Activated CD8-positive, alpha-beta T cell treated with anti-CD3 and anti-CD28 coated beads, Interleukin-2, amount 10 ng/mL, durations not matched to agents 7 days and 5 days (primary cell): ENCODE measurements at regions not wholly inside any gene's neighbourhood (a gene's known extent, or its start where the extent isn't known, plus 50 kb on each side); places are given as distances from the start of the nearest gene placed in this dataset.
"Not testable (repeated sequence)": the region's sequence is repeated elsewhere in the genome, so short reads cannot be mapped to it uniquely, and the experiment has no call there.

ENCODE experiments used
- ATAC-seq: fragments of 150-1000 bp; cut with Tn5 transposase; one replicate; pipeline ENCODE4 v1.10.0; 2021; ENCODE audit warnings: moderate library complexity
- CTCF ChIA-PET: fragments of 350-600 bp; sonication (Branson Sonifier 250); formaldehyde crosslinking; loops from one replicate; lab custom pipeline; 2021; ENCODE audit warnings: antibody characterized with exemption; lab: Charles Lee
- POLR2A ChIA-PET: fragments of 350-600 bp; sonication (Branson Sonifier 250); formaldehyde crosslinking; loops from one replicate; lab custom pipeline; 2021; ENCODE audit warnings: antibody characterized with exemption; lab: Charles Lee
- DNase-seq: peaks from one replicate; pipeline ENCODE4 v3.0.0-alpha.2; 2020
- H3K27ac Mint-ChIP-seq: one replicate; pipeline ENCODE4 v1.8.0; 2021; ENCODE audit warnings: mild to moderate bottlenecking, mixed read lengths
- H3K27me3 Mint-ChIP-seq: one replicate; pipeline ENCODE4 v1.8.0; 2021; ENCODE audit warnings: low read depth, mixed read lengths
- H3K36me3 Mint-ChIP-seq: one replicate; pipeline ENCODE4 v1.8.0; 2021; ENCODE audit warnings: low read depth, mixed read lengths
- H3K4me1 Mint-ChIP-seq: one replicate; pipeline ENCODE4 v1.8.0; 2021; ENCODE audit warnings: low read depth, mixed read lengths
- H3K4me3 Mint-ChIP-seq: one replicate; pipeline ENCODE4 v1.8.0; 2021; ENCODE audit warnings: mild to moderate bottlenecking, mixed read lengths
- H3K9me3 Mint-ChIP-seq: one replicate; pipeline ENCODE4 v1.8.0; 2022; ENCODE audit warnings: mixed read lengths; ENCODE audit not compliant: insufficient read depth

GRCh38 chr18:59990121-59990823 is 90.5 kb downstream of the PMAIP1 start:
- POLR2A ChIA-PET = no interaction called here
- H3K27ac Mint-ChIP-seq = no peak overlapping the region
- no peaks in the 10 kb centered on the region for H3K36me3 Mint-ChIP-seq
- no peak overlapping the region for H3K4me3 Mint-ChIP-seq
- CTCF ChIA-PET = interaction anchor here (1.0 to 5.3 kb wide), 2 partner anchors 153 to 559 kb away, joined by 4 to 27 read pairs; no protein-coding TSS in a partner anchor
- DNase-seq (no peak), ATAC-seq (no peak)
- peaks cover 18% of the 10 kb centered on the region for H3K27me3 Mint-ChIP-seq
- no peaks in the 10 kb centered on the region for H3K9me3 Mint-ChIP-seq
- H3K4me1 Mint-ChIP-seq = no peaks in the 10 kb centered on the region

GRCh38 chr18:59988098-59988706 is 88.4 kb downstream of the PMAIP1 start:
- Mint-ChIP-seq H3K4me3 (no peak overlapping the region), H3K9me3 (no peaks in the 10 kb centered on the region), H3K36me3 (no peaks in the 10 kb centered on the region), H3K27me3 (peaks cover 16% of the 10 kb centered on the region), H3K27ac (no peak overlapping the region), H3K4me1 (no peaks in the 10 kb centered on the region)
- ChIA-PET POLR2A (interaction anchor here (1.1 kb wide), 1 partner anchor 89 kb away, joined by 4 read pairs; no protein-coding TSS in a partner anchor), CTCF (interaction anchor here (0.6 to 5.3 kb wide), 23 partner anchors 8 to 1514 kb away, joined by 3 to 27 read pairs (median 3); no protein-coding TSS in a partner anchor)
- peak; percentile 69 for DNase-seq
- no peak for ATAC-seq

GRCh38 chr18:59987102-59987501 is 87.3 kb downstream of the PMAIP1 start:
- Mint-ChIP-seq H3K27me3 (peaks cover 10% of the 10 kb centered on the region), H3K27ac (no peak overlapping the region), H3K9me3 (no peaks in the 10 kb centered on the region), H3K4me3 (no peak overlapping the region), H3K4me1 (no peaks in the 10 kb centered on the region), H3K36me3 (no peaks in the 10 kb centered on the region)
- POLR2A ChIA-PET = no interaction called here
- no peak for DNase-seq
- no peak for ATAC-seq
- CTCF ChIA-PET = interaction anchor here (0.8 to 5.3 kb wide), 5 partner anchors 26 to 562 kb away, joined by 3 to 27 read pairs (median 3); no protein-coding TSS in a partner anchor

GRCh38 chr18:59986139-59986538 is 86.3 kb downstream of the PMAIP1 start:
- ChIA-PET POLR2A (no interaction called here), CTCF (interaction anchor here (5.3 kb wide), 1 partner anchor 149 kb away, joined by 27 read pairs; no protein-coding TSS in a partner anchor)
- no peaks in the 10 kb centered on the region for H3K4me1 Mint-ChIP-seq
- H3K9me3 Mint-ChIP-seq = no peaks in the 10 kb centered on the region
- H3K4me3 Mint-ChIP-seq = no peak overlapping the region
- no peaks in the 10 kb centered on the region for H3K36me3 Mint-ChIP-seq
- DNase-seq (no peak), ATAC-seq (no peak)
- H3K27ac Mint-ChIP-seq = no peak overlapping the region
- peaks cover 10% of the 10 kb centered on the region for H3K27me3 Mint-ChIP-seq

- H3K27me3 Mint-ChIP-seq = peaks cover 8% of the 10 kb centered on the region
- ATAC-seq (no peak), DNase-seq (no peak)
- no peaks in the 10 kb centered on the region for H3K9me3 Mint-ChIP-seq
- no peaks in the 10 kb centered on the region for H3K36me3 Mint-ChIP-seq
- ChIA-PET CTCF (interaction anchor here (1.1 kb wide), 1 partner anchor 11 kb away, joined by 4 read pairs; no protein-coding TSS in a partner anchor), POLR2A (no interaction called here)
- H3K27ac Mint-ChIP-seq = no peak overlapping the region
- H3K4me3 Mint-ChIP-seq = no peak overlapping the region
- H3K4me1 Mint-ChIP-seq = no peaks in the 10 kb centered on the region
These were observed 85.5 kb downstream of the PMAIP1 start for GRCh38 chr18:59985289-59985688.

GRCh38 chr18:59983506-59983905 is 83.7 kb downstream of the PMAIP1 start:
- DNase-seq (no peak), ATAC-seq (no peak)
- Mint-ChIP-seq H3K27me3 (peaks cover 4% of the 10 kb centered on the region), H3K27ac (no peak overlapping the region), H3K4me3 (no peak overlapping the region), H3K4me1 (no peaks in the 10 kb centered on the region), H3K9me3 (no peaks in the 10 kb centered on the region), H3K36me3 (no peaks in the 10 kb centered on the region)
- ChIA-PET CTCF (no interaction called here), POLR2A (no interaction called here)

- ATAC-seq (no peak), DNase-seq (no peak)
- CTCF ChIA-PET = interaction anchor here (2.4 kb wide), 1 partner anchor 8 kb away, joined by 11 read pairs; no protein-coding TSS in a partner anchor
- Mint-ChIP-seq H3K36me3 (no peaks in the 10 kb centered on the region), H3K4me1 (no peaks in the 10 kb centered on the region), H3K27me3 (peaks cover 4% of the 10 kb centered on the region), H3K27ac (no peak overlapping the region), H3K9me3 (no peaks in the 10 kb centered on the region), H3K4me3 (no peak overlapping the region)
- POLR2A ChIA-PET = no interaction called here
These were observed 80.4 kb downstream of the PMAIP1 start for GRCh38 chr18:59980188-59980637.

GRCh38 chr18:59971871-59972428 is 72.2 kb downstream of the PMAIP1 start:
- DNase-seq (no peak), ATAC-seq (no peak)
- Mint-ChIP-seq H3K27ac (no peak overlapping the region), H3K4me1 (peaks cover 14% of the 10 kb centered on the region), H3K27me3 (peaks cover 22% of the 10 kb centered on the region), H3K9me3 (no peaks in the 10 kb centered on the region), H3K36me3 (no peaks in the 10 kb centered on the region), H3K4me3 (no peak overlapping the region)
- POLR2A ChIA-PET = no interaction called here
- CTCF ChIA-PET = no interaction called here

- DNase-seq, H3K4me3 Mint-ChIP-seq, CTCF ChIA-PET, POLR2A ChIA-PET, H3K36me3 Mint-ChIP-seq, H3K27ac Mint-ChIP-seq, H3K9me3 Mint-ChIP-seq: not testable (repeated sequence)
- H3K27me3 Mint-ChIP-seq = peaks cover 23% of the 10 kb centered on the region
- peaks cover 14% of the 10 kb centered on the region for H3K4me1 Mint-ChIP-seq
- ATAC-seq = peak; percentile 68
These were observed 71.3 kb downstream of the PMAIP1 start for GRCh38 chr18:59971144-59971543.

GRCh38 chr18:59969477-59970028 is 69.8 kb downstream of the PMAIP1 start:
- H3K36me3 Mint-ChIP-seq, ATAC-seq, DNase-seq, POLR2A ChIA-PET, CTCF ChIA-PET, H3K27ac Mint-ChIP-seq, H3K9me3 Mint-ChIP-seq, H3K4me3 Mint-ChIP-seq: not testable (repeated sequence)
- Mint-ChIP-seq H3K4me1 (peaks cover 14% of the 10 kb centered on the region), H3K27me3 (peaks cover 33% of the 10 kb centered on the region)

GRCh38 chr18:59968583-59968982 is 68.8 kb downstream of the PMAIP1 start:
- no peak for ATAC-seq

More at GRCh38 chr18:59968583-59968982, 68.8 kb downstream of the PMAIP1 start:
- no peak for DNase-seq
- CTCF ChIA-PET = no interaction called here
- Mint-ChIP-seq H3K36me3 (no peaks in the 10 kb centered on the region), H3K27me3 (peaks cover 33% of the 10 kb centered on the region), H3K27ac (no peak overlapping the region), H3K4me1 (peaks cover 14% of the 10 kb centered on the region), H3K9me3 (no peaks in the 10 kb centered on the region), H3K4me3 (no peak overlapping the region)
- POLR2A ChIA-PET = interaction anchor here (1.6 kb wide), 1 partner anchor 68 kb away, joined by 6 read pairs; no protein-coding TSS in a partner anchor
